Hematopoietic multipotent progenitor cell treated with erythropoietin and hydrocortisone succinate and interleukin-3 and kit ligand, for 6 days (in vitro differentiated cells): ENCODE measurements at regions not wholly inside any gene's neighbourhood (a gene's known extent, or its start where the extent isn't known, plus 50 kb on each side); places are given as distances from the start of the nearest gene placed in this dataset.
"Not testable (repeated sequence)": the region's sequence is repeated elsewhere in the genome, so short reads cannot be mapped to it uniquely, and the experiment has no call there.

ENCODE experiments used
- DNase-seq: peaks from one replicate; pipeline ENCODE4 v3.0.0-alpha.2; 2015

- DNase-seq, result no peak
Measured at GRCh38 chr16:8047736-8048135, 542.6 kb downstream of the TMEM114 start.

GRCh38 chr16:8044796-8045195 is 545.5 kb downstream of the TMEM114 start:
- DNase-seq, result no peak

GRCh38 chr16:8032406-8032805 is 557.9 kb downstream of the TMEM114 start:
- DNase-seq, result no peak

DNA sequence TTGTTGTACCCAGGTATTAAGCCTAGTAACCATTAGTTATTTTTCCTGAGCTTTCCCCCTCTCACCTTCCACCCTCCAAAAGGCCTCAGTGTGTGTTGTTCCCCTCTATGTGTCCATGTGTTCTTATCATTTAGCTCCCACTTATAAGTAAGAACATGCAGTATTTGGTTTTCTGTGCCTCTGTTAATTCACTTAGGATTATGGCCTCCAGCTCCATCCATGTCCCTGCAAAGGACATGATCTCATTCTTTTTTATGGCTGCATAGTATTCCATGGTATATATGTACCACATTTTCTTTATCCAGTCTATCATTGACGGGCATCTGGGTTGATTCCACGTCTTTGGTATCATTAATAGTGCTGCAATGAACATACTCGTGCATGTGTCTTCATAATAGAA is 560.3 kb downstream of the TMEM114 start:
- not testable (repeated sequence) for DNase-seq

DNA sequence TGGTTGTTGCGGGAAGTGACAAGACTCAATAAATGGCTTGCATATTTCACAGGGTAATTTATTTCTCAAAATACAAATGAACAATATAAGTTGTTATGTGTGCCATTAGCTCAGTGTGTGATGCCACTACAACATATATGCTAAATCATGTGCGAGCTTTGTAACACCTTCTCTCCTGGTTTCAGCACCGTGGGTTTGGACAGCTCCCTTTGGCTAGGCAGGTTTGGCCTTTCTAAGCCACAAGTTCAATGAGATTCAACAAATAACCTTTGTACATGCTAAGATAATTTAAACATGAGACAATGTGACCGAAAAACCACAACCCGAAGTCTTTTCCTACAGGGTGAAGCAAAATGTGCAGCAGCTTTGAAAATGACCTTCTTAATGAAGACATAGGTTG is 563.9 kb downstream of the TMEM114 start:
- DNase-seq, result peak; percentile 24

GRCh38 chr16:8023326-8023725 is 567.0 kb downstream of the TMEM114 start:
- DNase-seq, result no peak

DNA sequence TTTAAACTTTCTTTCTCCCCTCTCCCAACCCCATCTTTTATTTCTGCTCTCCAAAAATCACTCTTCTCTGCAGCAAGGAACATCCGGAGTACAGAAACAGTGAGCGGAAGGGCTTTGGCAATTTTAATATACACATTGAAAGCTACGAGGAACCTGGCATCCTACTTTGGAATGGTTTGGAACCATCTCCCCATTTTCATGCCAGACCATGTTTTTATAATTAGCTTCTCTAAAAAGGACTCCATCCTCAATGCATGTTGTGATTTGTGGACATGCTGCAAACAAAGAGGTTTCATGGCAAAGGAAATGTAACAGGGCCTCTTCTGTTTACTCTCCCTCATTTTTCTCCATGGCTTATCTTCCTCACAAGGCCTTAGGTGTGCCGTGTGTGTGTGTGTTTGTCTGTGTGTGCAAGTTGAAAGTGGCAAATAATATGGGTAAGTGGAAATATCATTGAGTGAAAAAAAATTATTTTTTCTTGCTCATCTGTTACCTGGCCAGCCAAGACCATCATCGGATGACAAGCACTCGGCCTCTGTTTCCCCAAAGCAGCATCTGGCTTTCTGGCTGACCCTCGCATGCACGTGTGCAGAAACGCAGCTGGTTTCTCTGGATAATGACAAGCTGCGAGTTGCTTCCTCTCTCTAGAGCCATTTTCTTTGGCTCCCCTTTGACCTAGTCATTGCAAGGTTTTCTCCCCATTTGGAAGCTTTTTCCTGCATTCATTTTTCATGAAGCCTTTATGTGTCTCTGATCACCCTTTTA is 585.0 kb downstream of the TMEM114 start:
- DNase-seq, result no peak

GRCh38 chr16:7998789-7999453 is 591.4 kb downstream of the TMEM114 start:
- no peak for DNase-seq

GRCh38 chr16:7997966-7998365 is 592.3 kb downstream of the TMEM114 start:
- DNase-seq, result no peak

DNA sequence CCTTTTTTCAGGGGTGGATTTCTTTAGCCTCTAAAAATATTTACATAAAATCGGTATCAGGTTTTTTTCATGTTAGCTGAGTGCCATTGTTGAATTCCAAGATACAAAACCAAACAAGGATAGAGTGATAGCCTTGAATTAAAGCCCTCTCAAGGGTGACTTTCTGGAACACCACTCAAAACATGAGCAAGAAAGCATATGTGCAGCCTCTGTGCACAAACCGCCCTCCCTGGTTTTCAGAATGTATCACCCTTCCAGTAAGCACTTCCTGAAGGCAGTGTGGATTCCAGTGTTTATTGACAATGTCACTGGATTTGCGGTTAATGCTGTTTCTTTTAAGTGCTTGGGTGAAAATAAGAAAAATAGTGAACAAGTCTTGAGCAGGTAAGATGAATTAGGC is 597.7 kb downstream of the TMEM114 start:
- no peak for DNase-seq

GRCh38 chr16:7990626-7991260 is 599.6 kb downstream of the TMEM114 start:
- DNase-seq, result no peak

DNA sequence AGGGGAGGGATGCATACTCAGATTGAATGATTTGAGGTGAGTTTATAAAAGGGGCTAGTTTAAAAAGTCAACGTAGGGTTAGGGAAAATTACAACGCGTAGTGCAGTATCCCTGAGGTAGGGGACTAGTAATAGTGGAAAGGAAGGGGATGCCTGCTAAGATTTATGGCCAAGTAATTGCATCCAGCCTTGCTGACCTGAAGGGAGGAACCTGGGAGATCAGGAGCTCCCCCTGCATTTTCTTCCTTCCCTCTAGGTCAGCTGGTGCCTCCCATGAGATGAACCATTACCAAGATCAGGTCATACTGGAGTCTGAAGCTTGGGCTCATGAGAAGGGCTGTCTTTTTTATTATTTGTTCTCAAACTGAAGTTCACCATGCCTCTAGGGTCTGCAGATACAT is 606.6 kb downstream of the TMEM114 start:
- DNase-seq, result no peak

GRCh38 chr16:7980133-7980483 is 610.2 kb downstream of the TMEM114 start:
- no peak for DNase-seq

- DNase-seq, result no peak
Measured at GRCh38 chr16:7979448-7980132, 610.7 kb downstream of the TMEM114 start.

DNA sequence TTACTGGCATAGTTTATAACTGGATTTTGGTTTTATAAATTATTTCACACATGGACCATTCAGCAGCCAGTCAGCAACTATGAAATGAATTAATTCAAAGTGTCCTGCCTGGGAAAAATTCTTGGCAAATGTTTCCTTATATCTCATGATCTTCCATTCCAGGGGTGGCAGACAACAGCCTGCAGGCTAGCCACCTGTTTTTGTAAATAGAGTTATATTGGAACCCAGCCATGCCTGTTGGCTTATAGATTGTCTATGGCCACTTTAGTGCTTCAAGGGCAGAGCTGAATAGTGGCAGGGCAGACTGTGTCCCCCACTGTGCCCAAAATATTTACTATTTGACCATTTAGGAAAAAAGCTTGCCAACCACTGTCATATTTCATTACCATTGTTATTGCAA is 613.7 kb downstream of the TMEM114 start:
- no peak for DNase-seq

- no peak for DNase-seq
Measured at GRCh38 chr16:7976125-7976524, 614.2 kb downstream of the TMEM114 start.

DNA sequence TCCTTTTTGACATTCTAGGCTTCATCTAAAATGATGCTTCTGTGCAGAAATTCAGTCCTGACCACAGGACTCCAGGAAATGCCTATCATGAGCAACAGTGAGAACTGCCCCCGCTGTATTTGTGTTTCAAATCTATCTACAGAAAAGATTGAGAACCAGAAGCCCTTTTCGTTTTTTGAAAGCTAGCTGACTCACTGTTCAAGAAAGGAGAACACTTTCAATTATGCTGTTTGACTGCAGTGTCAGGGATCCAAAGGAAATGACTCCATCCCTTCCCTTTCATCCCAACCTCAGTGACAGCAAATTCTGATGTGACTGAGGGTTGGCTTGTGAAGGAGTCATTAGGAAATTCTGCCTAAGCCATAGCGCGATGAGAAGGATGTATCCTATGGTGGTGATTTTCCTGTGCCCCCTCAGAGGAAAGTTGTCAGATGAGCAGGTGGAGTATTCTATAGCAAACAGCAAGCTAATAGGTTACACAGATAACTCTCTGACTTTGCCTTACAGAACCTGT is 622.3 kb downstream of the TMEM114 start:
- no peak for DNase-seq

GRCh38 chr16:7964744-7965143 is 625.6 kb downstream of the TMEM114 start:
- no peak for DNase-seq

DNA sequence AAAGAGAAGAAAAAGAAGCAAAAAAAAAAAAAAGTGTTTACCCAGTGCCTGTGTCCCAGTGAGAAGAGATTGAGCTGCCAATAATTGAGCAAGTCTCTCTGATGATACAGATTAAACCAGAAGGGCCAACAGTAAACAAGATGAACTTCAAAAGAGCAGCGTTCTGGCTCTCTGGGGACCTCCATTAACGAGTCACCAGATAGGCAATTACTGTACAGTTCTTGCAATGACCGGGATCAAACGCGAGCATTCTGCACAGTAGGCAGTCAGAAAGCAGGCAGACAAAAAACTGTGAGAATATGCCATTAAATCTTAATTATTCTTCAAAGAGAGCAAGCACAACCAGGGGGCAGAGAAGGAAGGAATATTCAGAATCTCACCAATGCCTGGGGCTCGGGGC is 626.1 kb downstream of the TMEM114 start:
- DNase-seq, result no peak

DNA sequence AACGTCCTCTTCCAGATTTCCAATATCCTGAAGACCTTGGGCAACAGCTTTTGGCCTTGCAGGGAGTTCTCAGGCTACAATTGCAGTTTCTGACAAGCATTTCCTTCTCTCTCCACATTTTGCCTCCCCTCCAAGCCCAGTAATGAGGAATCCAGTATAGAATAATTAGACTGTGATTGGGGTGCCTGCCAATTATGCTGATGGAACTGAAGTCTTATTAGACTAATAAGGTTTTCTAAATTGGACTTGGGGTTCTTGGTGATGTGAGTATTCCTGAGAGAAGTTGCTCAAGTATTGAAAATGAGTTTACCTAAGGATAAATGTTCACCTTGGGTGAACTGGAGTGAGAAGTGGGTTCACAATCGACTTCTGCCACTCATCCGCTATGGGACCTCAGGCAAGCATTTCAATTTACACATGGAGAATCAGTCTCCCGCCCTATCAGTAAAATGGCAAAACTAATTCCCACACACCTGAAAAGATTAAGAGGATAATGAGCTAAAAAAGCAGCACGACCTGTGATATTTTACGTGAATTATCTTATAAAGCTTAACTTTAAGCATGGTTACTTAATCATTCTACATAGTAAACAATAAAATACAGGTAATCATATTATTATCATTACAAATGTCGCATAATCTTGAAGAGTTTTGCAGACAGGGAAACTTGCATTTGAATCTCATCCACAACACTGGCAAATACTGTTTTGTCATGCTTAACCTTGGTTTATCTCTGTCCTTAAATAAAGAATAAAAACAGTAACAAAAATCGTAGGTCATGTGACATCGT is 628.0 kb downstream of the TMEM114 start:
- no peak for DNase-seq

GRCh38 chr16:7957151-7957550 is 624.5 kb downstream of the RBFOX1 start:
- no peak for DNase-seq

- no peak for DNase-seq
Measured at GRCh38 chr16:7953360-7953759, 620.7 kb downstream of the RBFOX1 start.

DNA sequence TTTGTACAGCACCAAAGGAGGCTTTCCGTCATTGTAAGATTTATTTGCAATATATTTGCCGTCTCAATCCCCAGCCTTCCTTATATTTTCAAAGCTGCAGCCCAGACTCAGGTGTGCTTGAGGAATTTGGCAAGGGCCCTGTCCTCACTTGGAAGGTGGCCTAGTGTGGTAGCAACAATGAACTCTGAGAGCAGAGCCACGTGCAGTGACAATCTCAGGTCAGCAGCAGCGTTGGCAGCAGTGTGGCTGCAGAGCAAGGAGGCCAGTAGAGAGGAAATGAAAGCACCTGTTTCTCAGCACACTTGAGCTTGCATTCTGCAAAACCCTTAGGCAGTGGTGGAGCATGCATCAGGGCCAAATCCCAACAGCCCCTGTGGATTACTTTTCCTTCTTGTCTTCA is 613.5 kb downstream of the RBFOX1 start:
- no peak for DNase-seq
